Effector memory CD8-positive, alpha-beta T cell (primary cell): ENCODE measurements at regions not wholly inside any gene's neighbourhood (a gene's known extent, or its start where the extent isn't known, plus 50 kb on each side); places are given as distances from the start of the nearest gene placed in this dataset.

Source experiments
- ATAC-seq: fragments of 150-1000 bp; cut with Tn5 transposase; replicated peaks from 2 replicates; pipeline ENCODE4 v1.10.0; 2021; ENCODE audit warnings: mild to moderate bottlenecking, moderate library complexity
- DNase-seq, 3 experiments: peaks; one replicate each; pipeline ENCODE4 v3.0.0; 2021
- H3K27ac Mint-ChIP-seq, 2 donors: one replicate each; pipeline ENCODE4 v1.8.0; 2022; ENCODE audit warnings: mild to moderate bottlenecking in 2 of 2, mixed read lengths in 2 of 2, moderate library complexity in 2 of 2
- H3K27me3 Mint-ChIP-seq, 2 donors: one replicate each; pipeline ENCODE4 v1.8.0; 2022; ENCODE audit warnings: mixed read lengths in 2 of 2
- H3K36me3 Mint-ChIP-seq: one replicate; pipeline ENCODE4 v1.8.0; 2022; ENCODE audit warnings: mild to moderate bottlenecking, moderate library complexity, mixed read lengths; ENCODE audit not compliant: insufficient read depth
- H3K4me1 Mint-ChIP-seq, 2 donors: one replicate each; pipeline ENCODE4 v1.8.0; 2022; ENCODE audit warnings: low read depth in 2 of 2, mixed read lengths in 2 of 2
- H3K4me3 Mint-ChIP-seq, 2 donors: one replicate each; pipeline ENCODE4 v1.8.0; 2022; ENCODE audit warnings: mild to moderate bottlenecking in 2 of 2, mixed read lengths in 2 of 2, moderate library complexity in 2 of 2
- H3K9me3 Mint-ChIP-seq, 2 donors: one replicate each; pipeline ENCODE4 v1.8.0; 2022; ENCODE audit warnings: mixed read lengths in 2 of 2

GRCh38 chr18:6465281-6465680, 50.6 kb upstream of the L3MBTL4 start:
- H3K9me3 Mint-ChIP-seq, result peaks cover 7 to 10% of the 10 kb centered on the region in 2 donors
- no peaks in the 10 kb centered on the region for H3K36me3 Mint-ChIP-seq
- H3K4me3 Mint-ChIP-seq, result no peak overlapping the region
- no peak for ATAC-seq
- no peak for DNase-seq
- H3K4me1 Mint-ChIP-seq, result no peaks in the 10 kb centered on the region
- H3K27me3 Mint-ChIP-seq, result no peaks in the 10 kb centered on the region
- no peak overlapping the region for H3K27ac Mint-ChIP-seq

GRCh38 chr18:6476190-6476589, 61.5 kb upstream of the L3MBTL4 start:
- DNase-seq (no peak), ATAC-seq (no peak)
- Mint-ChIP-seq H3K27ac (no peak overlapping the region), H3K9me3 (peaks cover 12 to 18% of the 10 kb centered on the region in 2 donors), H3K4me3 (no peak overlapping the region), H3K36me3 (no peaks in the 10 kb centered on the region), H3K27me3 (no peaks in the 10 kb centered on the region), H3K4me1 (no peaks in the 10 kb centered on the region)

GRCh38 chr18:6476880-6477279, 62.2 kb upstream of the L3MBTL4 start:
- Mint-ChIP-seq H3K4me3 (no peak overlapping the region), H3K27me3 (no peaks in the 10 kb centered on the region), H3K27ac (no peak overlapping the region), H3K9me3 (peaks cover 8 to 11% of the 10 kb centered on the region in 2 donors), H3K4me1 (no peaks in the 10 kb centered on the region), H3K36me3 (no peaks in the 10 kb centered on the region)
- DNase-seq (no peak), ATAC-seq (no peak)

- no peak for ATAC-seq
- H3K27ac Mint-ChIP-seq, result no peak overlapping the region
- H3K27me3 Mint-ChIP-seq, result no peaks in the 10 kb centered on the region
- H3K4me3 Mint-ChIP-seq, result no peak overlapping the region
- H3K4me1 Mint-ChIP-seq, result no peaks in the 10 kb centered on the region
- no peaks in the 10 kb centered on the region for H3K36me3 Mint-ChIP-seq
- H3K9me3 Mint-ChIP-seq, result peaks cover 8% of the 10 kb centered on the region in 2 donors
- DNase-seq, result no peak
Measured at GRCh38 chr18:6478121-6478520, 63.4 kb upstream of the L3MBTL4 start.

DNA sequence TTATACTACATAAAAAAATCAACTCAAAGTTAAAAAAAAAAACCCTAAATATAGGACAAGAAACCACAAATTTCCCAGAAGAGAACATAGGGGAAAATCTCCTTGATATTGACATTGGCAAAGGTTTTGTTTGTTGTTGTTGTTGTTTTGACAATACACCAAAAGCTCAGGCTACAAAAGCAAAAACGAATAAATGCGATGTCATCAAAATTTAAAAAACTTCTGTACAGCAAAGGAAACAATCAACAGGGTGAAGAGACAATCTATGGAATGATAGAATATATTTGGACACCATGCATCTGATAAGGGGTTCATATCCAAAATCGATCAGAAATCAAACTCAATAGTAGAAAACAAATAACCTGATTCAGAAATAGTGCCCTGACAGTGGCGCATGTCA, 65.0 kb upstream of the L3MBTL4 start:
- Mint-ChIP-seq H3K4me1 (no peaks in the 10 kb centered on the region), H3K9me3 (peaks cover 0 to 8% of the 10 kb centered on the region in 2 donors), H3K27ac (no peak overlapping the region), H3K4me3 (no peak overlapping the region), H3K27me3 (no peaks in the 10 kb centered on the region), H3K36me3 (no peaks in the 10 kb centered on the region)
- ATAC-seq (no peak), DNase-seq (no peak)

DNA sequence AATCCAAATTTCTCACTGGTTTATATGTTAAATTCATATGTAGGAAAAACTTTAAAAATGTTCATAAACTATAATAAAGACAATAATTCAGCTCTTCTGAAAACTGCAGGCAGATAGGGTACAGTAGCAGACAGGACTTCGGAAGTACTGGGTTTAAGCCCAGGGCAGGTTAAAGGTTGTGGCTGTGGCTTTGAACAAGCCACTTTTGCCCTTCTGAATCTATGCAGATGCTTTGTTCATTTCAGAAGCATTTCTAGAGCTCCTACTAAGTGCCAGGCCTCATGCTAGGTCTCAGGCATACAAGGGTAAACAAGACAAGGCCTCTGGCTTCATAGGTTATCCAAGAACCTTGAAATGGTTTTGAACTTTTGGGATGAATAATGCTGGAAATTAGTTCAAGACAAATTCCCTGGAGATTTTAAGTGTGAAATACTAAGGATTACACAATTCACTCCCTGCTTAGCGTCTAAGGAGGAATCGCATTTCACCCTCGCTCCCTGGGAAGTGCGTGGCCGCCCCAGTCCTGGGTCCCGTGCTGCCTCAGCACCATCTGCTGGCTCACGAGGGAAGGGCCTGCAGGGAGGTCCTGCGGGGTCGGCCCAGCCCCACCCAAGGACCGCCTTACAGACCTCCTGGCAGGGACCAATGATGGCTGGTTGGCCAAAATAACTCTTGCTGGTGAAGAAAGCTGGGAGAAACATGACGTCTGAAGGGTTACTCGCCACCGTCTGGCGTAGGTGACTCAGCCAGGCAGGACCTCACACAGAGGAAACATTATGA, 67.7 kb upstream of the L3MBTL4 start:
- ATAC-seq, result no peak
- H3K27ac Mint-ChIP-seq, result no peak overlapping the region
- H3K4me3 Mint-ChIP-seq, result no peak overlapping the region
- H3K36me3 Mint-ChIP-seq, result no peaks in the 10 kb centered on the region
- H3K27me3 Mint-ChIP-seq, result no peaks in the 10 kb centered on the region
- no peak for DNase-seq
- peaks cover 7 to 8% of the 10 kb centered on the region in 2 donors for H3K9me3 Mint-ChIP-seq
- H3K4me1 Mint-ChIP-seq, result no peaks in the 10 kb centered on the region

- no peak for ATAC-seq
- no peaks in the 10 kb centered on the region for H3K36me3 Mint-ChIP-seq
- H3K4me3 Mint-ChIP-seq, result no peak overlapping the region
- H3K9me3 Mint-ChIP-seq, result peaks cover 1 to 7% of the 10 kb centered on the region in 2 donors
- no peaks in the 10 kb centered on the region for H3K27me3 Mint-ChIP-seq
- H3K4me1 Mint-ChIP-seq, result no peaks in the 10 kb centered on the region
- DNase-seq, result no peak
- H3K27ac Mint-ChIP-seq, result no peak overlapping the region
Measured at GRCh38 chr18:6484659-6485058, 69.9 kb upstream of the L3MBTL4 start.

DNA sequence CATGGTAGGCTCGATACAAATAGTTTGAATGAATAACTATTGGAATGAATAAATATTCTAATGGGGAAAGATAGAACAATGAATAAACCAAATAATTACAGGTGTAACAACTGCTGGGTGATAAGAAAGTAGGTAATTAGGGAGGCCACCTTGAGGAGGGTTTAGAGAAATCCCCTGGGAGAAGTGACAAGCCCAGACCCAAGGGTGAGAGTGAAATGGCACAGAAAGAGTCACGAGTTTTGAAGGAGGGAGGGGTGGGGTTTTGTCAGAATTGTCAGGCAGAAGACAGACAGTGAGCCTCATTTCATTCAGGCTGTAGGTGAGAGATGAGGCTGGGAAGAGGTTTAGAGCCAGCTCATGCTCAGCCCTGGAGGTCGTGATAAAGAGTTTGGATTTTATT, 71.6 kb upstream of the L3MBTL4 start:
- no peak overlapping the region for H3K27ac Mint-ChIP-seq
- no peaks in the 10 kb centered on the region for H3K36me3 Mint-ChIP-seq
- no peaks in the 10 kb centered on the region for H3K4me1 Mint-ChIP-seq
- H3K27me3 Mint-ChIP-seq, result no peaks in the 10 kb centered on the region
- ATAC-seq (no peak), DNase-seq (no peak)
- peaks cover 1 to 7% of the 10 kb centered on the region in 2 donors for H3K9me3 Mint-ChIP-seq
- no peak overlapping the region for H3K4me3 Mint-ChIP-seq

DNA sequence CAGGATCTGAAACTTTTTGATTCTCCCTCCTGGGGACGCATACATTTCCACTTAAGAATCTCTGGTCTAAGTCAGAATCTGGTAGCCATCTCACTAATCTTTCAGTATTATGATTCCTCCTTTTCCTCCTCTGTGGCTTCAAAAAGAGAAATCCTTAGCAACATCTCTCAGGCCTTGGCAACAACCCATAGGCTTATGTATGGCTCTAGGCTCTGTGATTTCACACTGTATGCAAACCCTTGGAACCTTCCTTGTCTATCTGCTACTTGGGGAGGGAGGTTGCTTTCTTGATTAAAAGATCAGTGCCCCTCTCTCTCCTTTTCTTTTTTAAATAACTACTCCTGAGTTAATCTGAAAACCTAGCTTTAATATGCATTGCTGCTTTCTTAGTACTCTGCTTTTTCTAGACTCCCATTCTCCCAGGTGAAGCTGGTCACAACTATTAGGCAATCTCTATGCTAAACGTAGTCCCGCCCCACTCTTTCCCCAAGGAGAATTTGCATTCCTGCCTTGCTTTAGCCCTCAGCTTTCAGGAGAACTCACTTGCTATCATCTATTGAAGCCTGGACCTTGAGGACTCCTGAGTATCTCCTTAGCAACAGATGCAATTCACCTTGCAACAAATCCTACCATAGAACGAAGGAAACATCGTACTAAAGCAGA, 72.2 kb upstream of the L3MBTL4 start:
- H3K27me3 Mint-ChIP-seq, result no peaks in the 10 kb centered on the region
- ATAC-seq (no peak), DNase-seq (no peak)
- H3K36me3 Mint-ChIP-seq, result no peaks in the 10 kb centered on the region
- H3K27ac Mint-ChIP-seq, result no peak overlapping the region
- H3K4me1 Mint-ChIP-seq, result no peaks in the 10 kb centered on the region
- H3K9me3 Mint-ChIP-seq, result peaks cover 0 to 7% of the 10 kb centered on the region in 2 donors
- no peak overlapping the region for H3K4me3 Mint-ChIP-seq

GRCh38 chr18:6487968-6488367, 73.3 kb upstream of the L3MBTL4 start:
- DNase-seq, result no peak
- Mint-ChIP-seq H3K4me1 (no peaks in the 10 kb centered on the region), H3K36me3 (no peaks in the 10 kb centered on the region), H3K9me3 (peaks cover 0 to 7% of the 10 kb centered on the region in 2 donors), H3K27ac (no peak overlapping the region), H3K27me3 (no peaks in the 10 kb centered on the region), H3K4me3 (no peak overlapping the region)
- no peak for ATAC-seq

GRCh38 chr18:6488956-6489355, 74.2 kb upstream of the L3MBTL4 start:
- ATAC-seq (no peak), DNase-seq (no peak)
- Mint-ChIP-seq H3K27me3 (no peaks in the 10 kb centered on the region), H3K36me3 (no peaks in the 10 kb centered on the region), H3K4me1 (no peaks in the 10 kb centered on the region), H3K4me3 (no peak overlapping the region), H3K27ac (no peak overlapping the region), H3K9me3 (peaks cover 0 to 7% of the 10 kb centered on the region in 2 donors)

DNA sequence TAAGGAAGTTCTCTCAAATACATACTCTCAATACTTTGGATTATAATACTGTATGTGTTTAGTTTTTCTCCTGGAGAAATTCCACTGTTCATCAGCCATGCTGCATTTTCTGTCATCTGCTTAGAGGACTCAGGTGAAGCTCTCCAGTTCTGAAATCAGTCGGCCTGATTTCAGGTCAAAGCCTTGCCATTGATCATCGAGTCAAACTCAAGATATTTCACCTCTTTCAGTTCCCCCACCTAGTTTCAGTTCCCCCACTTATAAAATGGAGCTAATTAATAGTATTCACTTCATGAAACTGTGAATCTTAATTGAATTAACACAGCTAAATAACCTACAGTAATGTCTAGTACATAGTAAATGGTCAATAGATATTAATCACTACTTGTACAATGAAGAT, 75.3 kb upstream of the L3MBTL4 start:
- no peak for DNase-seq
- Mint-ChIP-seq H3K27ac (no peak overlapping the region), H3K36me3 (no peaks in the 10 kb centered on the region), H3K4me1 (no peaks in the 10 kb centered on the region), H3K27me3 (no peaks in the 10 kb centered on the region), H3K4me3 (no peak overlapping the region), H3K9me3 (peaks cover 0 to 7% of the 10 kb centered on the region in 2 donors)
- ATAC-seq, result no peak

GRCh38 chr18:6493194-6493593, 78.5 kb upstream of the L3MBTL4 start:
- H3K36me3 Mint-ChIP-seq, result no peaks in the 10 kb centered on the region
- no peaks in the 10 kb centered on the region for H3K4me1 Mint-ChIP-seq
- H3K27ac Mint-ChIP-seq, result no peak overlapping the region
- no peak for DNase-seq
- H3K4me3 Mint-ChIP-seq, result no peak overlapping the region
- ATAC-seq, result no peak
- H3K9me3 Mint-ChIP-seq, result no peaks in the 10 kb centered on the region
- H3K27me3 Mint-ChIP-seq, result no peaks in the 10 kb centered on the region

DNA sequence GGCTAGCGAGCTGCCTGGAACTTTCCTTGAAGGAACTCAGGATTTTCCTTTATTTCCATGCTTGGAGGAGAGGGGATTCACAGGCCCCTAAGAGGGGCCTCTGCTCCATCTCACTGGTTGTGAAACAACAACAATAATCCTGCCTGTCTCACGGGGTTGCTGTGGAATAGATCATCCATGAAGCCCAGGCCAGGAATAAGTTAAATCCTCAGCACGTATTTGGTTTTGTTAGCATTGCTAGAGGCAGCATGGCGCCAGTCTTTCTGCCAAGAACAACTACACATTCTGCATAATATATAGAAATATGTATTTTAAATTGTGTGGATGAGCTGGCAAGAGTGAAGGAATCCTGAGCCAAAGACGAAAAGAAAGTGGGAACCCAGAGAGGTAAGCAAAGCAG, 80.8 kb upstream of the L3MBTL4 start:
- no peak for ATAC-seq
- Mint-ChIP-seq H3K9me3 (no peaks in the 10 kb centered on the region), H3K4me1 (no peaks in the 10 kb centered on the region), H3K36me3 (no peaks in the 10 kb centered on the region), H3K27me3 (no peaks in the 10 kb centered on the region), H3K27ac (no peak overlapping the region), H3K4me3 (no peak overlapping the region)
- DNase-seq, result no peak
